ENCODE measurements at regions not wholly inside any gene's neighbourhood (a gene's known extent, or its start where the extent isn't known, plus 50 kb on each side); places are given as distances from the start of the nearest gene placed in this dataset.
A peak's percentile ranks its signal among the peaks of the same experiment; 100 is the strongest.

DNA sequence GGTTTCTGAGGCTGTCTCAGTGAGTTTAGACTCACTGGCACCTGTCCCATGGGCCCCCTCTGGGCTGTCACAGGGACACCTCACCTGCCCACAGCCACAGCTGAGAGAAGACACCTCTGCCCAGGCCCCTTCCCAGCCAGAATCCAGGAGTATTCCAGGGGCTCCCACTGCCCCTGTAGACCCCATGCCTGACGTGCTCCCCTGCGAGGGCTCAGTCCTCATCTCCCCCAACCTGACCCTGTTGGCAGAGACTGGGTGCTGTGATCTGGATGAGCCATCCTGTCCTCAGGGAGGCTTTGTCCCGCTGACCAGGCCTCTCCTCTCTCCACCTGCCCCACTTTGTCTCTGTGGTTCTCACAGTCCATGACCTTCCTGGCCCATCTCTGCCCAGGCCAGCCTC, 89.4 kb downstream of the DHRS2 start:
- H3K4me3 Mint-ChIP-seq, result no peak overlapping the region
- H3K9me3 Mint-ChIP-seq, result peaks cover 0 to 3% (median 0%) of the 10 kb centered on the region in 11 donors
- no peaks in the 10 kb centered on the region for H3K4me1 ChIP-seq (ENCODE audit: control insufficient read depth in 2 of 2, insufficient read depth in 2 of 2, low read length in 2 of 2)
- CTCF ChIA-PET, result no interaction called here
- H3K27ac Mint-ChIP-seq, result no peak overlapping the region
- H3K27me3 Mint-ChIP-seq, result peaks cover 0 to 11% (median 2%) of the 10 kb centered on the region in 5 donors
- H3K36me3 ChIP-seq (ENCODE audit: control insufficient read depth in 2 of 3, insufficient read depth in 3 of 3, low read length in 3 of 3), result no peaks in the 10 kb centered on the region
- no peak overlapping the region for H3K27ac ChIP-seq (ENCODE audit: low read depth, low read length)
- POLR2A ChIA-PET, result no interaction called here
- no peaks in the 10 kb centered on the region for H3K4me1 Mint-ChIP-seq
- H3K27me3 ChIP-seq (ENCODE audit: control insufficient read depth in 2 of 2, insufficient read depth in 2 of 2, low read length in 2 of 2), result no peaks in the 10 kb centered on the region
- ATAC-seq, result no peak
- H3K36me3 Mint-ChIP-seq, result no peaks in the 10 kb centered on the region
- intact Hi-C loops (cut with micrococcal nuclease), result loop anchor here in 1 of 2 donors (5.0 kb wide), 1 partner anchor 227 kb away; the partner anchor contains the start of gene DHRS4
- no peak for DNase-seq
- H3K9me3 ChIP-seq (ENCODE audit: control insufficient read depth in 2 of 3, low read length in 3 of 3), result no peaks in the 10 kb centered on the region
- H3K4me3 ChIP-seq (ENCODE audit: low read length), result no peak overlapping the region

DNA sequence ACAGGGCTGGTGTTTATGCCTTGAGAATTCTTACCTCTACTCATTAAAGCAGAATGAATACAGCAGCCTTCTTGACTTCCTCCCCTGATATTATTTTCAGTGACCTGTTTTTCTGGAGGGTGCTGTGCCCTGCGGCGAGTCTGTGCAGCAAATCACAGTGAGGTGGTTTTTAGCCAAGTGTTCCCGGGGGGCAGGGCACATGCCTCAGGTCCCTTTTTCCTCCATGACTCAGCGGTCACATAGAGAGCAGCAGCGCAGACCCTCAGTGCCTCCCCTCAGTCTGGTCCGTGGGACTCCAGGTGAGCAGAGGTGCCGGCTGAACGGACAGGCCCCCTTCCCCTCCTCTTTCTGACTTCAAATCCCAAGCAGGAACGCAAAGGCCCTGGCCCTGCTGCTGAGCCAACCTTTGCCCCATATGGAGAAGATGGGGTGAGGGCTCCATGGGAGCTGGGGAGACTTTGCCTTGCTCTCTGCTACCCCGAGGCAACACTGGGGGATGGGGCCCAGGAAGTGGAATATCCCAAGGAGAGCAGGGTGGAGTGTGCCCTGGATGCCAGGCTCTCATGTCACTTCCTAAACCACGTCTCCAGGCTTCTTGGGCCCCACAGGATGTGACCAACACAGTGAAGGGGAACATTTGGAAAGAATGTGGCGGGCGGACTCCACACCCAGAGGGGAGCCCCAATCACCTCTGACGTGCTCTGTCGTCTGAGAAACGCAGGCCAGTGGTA, 90.0 kb downstream of the DHRS2 start:
- no peaks in the 10 kb centered on the region for H3K36me3 ChIP-seq (ENCODE audit: control insufficient read depth in 2 of 3, insufficient read depth in 3 of 3, low read length in 3 of 3)
- no peak for ATAC-seq
- H3K9me3 ChIP-seq (ENCODE audit: control insufficient read depth in 2 of 3, low read length in 3 of 3), result no peaks in the 10 kb centered on the region
- no peak overlapping the region for H3K4me3 ChIP-seq (ENCODE audit: low read length)
- ChIA-PET POLR2A (no interaction called here), CTCF (no interaction called here)
- Mint-ChIP-seq H3K27me3 (peaks cover 0 to 11% (median 8%) of the 10 kb centered on the region in 5 donors), H3K36me3 (no peaks in the 10 kb centered on the region), H3K27ac (no peak overlapping the region), H3K9me3 (no peaks in the 10 kb centered on the region), H3K4me1 (no peaks in the 10 kb centered on the region), H3K4me3 (no peak overlapping the region)
- H3K27ac ChIP-seq (ENCODE audit: low read depth, low read length), result no peak overlapping the region
- no peaks in the 10 kb centered on the region for H3K4me1 ChIP-seq (ENCODE audit: control insufficient read depth in 2 of 2, insufficient read depth in 2 of 2, low read length in 2 of 2)
- intact Hi-C loops (cut with micrococcal nuclease), result loop anchor here (2.0 to 5.0 kb wide), 2 partner anchors 205 to 226 kb away; partner anchors contain the start of gene DHRS4 (in 1 of the 2)
- H3K27me3 ChIP-seq (ENCODE audit: control insufficient read depth in 2 of 2, insufficient read depth in 2 of 2, low read length in 2 of 2), result no peaks in the 10 kb centered on the region
- no peak for DNase-seq

DNA sequence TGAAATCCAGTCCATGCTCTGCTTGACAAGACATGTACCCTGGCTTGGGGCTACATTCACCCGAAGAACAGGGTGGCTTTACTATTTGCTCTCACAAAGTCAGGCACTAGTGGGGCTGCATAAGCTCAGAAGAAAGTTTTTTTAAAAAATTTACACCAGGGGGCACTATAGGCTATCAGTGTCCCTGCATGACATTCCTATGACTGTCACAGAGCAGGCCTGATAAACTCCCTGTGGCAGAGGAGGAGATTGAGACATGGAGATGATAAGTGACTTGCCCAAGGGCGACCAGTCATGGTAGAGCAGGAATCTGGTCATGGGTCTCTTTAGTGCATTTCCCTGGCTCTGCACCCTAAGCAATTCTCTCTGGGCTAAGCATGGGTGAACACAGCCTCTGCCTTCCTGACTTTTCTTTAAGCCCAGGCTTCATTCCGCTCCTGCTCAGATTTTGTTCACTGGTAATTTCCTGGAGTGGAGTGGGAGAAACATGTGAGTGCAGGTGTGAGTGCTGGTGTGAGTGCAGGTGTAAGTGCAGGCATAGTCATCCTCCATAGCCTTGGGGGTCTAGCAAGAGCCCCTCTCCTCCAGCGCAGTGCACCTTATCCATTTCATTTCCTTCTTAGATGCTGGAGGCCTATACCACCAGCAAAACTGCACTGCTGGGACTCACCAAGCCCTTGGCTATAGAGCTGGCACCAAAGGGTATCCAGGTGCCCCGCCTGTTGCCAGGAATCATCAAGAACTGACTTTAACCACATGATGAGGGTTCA, 91.6 kb downstream of the DHRS2 start:
- no peaks in the 10 kb centered on the region for H3K36me3 ChIP-seq (ENCODE audit: control insufficient read depth in 2 of 3, insufficient read depth in 3 of 3, low read length in 3 of 3)
- Mint-ChIP-seq H3K27me3 (peaks cover 0 to 20% (median 10%) of the 10 kb centered on the region in 5 donors), H3K36me3 (no peaks in the 10 kb centered on the region), H3K27ac (no peak overlapping the region), H3K4me1 (no peaks in the 10 kb centered on the region), H3K4me3 (no peak overlapping the region), H3K9me3 (no peaks in the 10 kb centered on the region)
- ChIA-PET POLR2A (no interaction called here), CTCF (no interaction called here)
- DNase-seq, result peak in 1 of 9 donors; percentile 9
- H3K4me1 ChIP-seq (ENCODE audit: control insufficient read depth in 2 of 2, insufficient read depth in 2 of 2, low read length in 2 of 2), result no peaks in the 10 kb centered on the region
- no peaks in the 10 kb centered on the region for H3K9me3 ChIP-seq (ENCODE audit: control insufficient read depth in 2 of 3, low read length in 3 of 3)
- H3K4me3 ChIP-seq (ENCODE audit: low read length), result no peak overlapping the region
- no peaks in the 10 kb centered on the region for H3K27me3 ChIP-seq (ENCODE audit: control insufficient read depth in 2 of 2, insufficient read depth in 2 of 2, low read length in 2 of 2)
- peak; percentile 50 for ATAC-seq
- H3K27ac ChIP-seq (ENCODE audit: low read depth, low read length), result no peak overlapping the region
- intact Hi-C loops (cut with micrococcal nuclease), result loop anchor here (2.0 to 5.0 kb wide), 2 partner anchors 203 to 225 kb away; partner anchors contain the start of gene DHRS4 (in 1 of the 2)

DNA sequence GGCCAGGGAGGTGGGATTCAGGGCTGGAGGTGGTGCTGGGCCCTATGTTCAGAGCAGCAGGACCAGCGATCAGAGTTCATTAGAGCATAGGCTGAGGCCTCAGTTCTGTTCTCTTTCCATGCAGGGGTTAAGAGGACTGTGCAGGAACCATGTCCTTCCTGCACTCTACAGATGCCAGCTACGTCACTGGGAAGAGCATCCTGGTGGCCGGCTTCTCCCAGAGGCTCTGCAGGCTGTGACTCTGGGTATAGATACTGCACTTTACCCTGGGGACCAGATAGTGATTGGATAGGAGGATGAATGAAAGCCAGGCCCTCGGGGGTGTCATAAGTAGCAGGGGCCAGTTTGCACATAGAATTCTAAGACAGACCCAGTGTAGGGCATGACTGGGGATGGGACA, 92.6 kb downstream of the DHRS2 start:
- Histone ChIP-seq H3K36me3 (ENCODE audit: control insufficient read depth in 2 of 3, insufficient read depth in 3 of 3, low read length in 3 of 3) (no peaks in the 10 kb centered on the region), H3K4me1 (ENCODE audit: control insufficient read depth in 2 of 2, insufficient read depth in 2 of 2, low read length in 2 of 2) (no peaks in the 10 kb centered on the region), H3K27ac (ENCODE audit: low read depth, low read length) (no peak overlapping the region), H3K4me3 (ENCODE audit: low read length) (no peak overlapping the region), H3K27me3 (ENCODE audit: control insufficient read depth in 2 of 2, insufficient read depth in 2 of 2, low read length in 2 of 2) (no peaks in the 10 kb centered on the region), H3K9me3 (ENCODE audit: control insufficient read depth in 2 of 3, low read length in 3 of 3) (no peaks in the 10 kb centered on the region)
- ATAC-seq (no peak), DNase-seq (no peak)
- Mint-ChIP-seq H3K36me3 (no peaks in the 10 kb centered on the region), H3K4me3 (no peak overlapping the region), H3K9me3 (no peaks in the 10 kb centered on the region), H3K27me3 (peaks cover 0 to 30% (median 20%) of the 10 kb centered on the region in 5 donors), H3K4me1 (no peaks in the 10 kb centered on the region), H3K27ac (no peak overlapping the region)
- intact Hi-C loops (cut with micrococcal nuclease), result loop anchor here in 1 of 2 donors (5.0 kb wide), 1 partner anchor 224 kb away; the partner anchor contains the start of gene DHRS4
- CTCF ChIA-PET, result interaction anchor here (0.6 kb wide), 1 partner anchor 95 kb away, joined by 4 read pairs; no protein-coding TSS in a partner anchor
- POLR2A ChIA-PET, result no interaction called here

DNA sequence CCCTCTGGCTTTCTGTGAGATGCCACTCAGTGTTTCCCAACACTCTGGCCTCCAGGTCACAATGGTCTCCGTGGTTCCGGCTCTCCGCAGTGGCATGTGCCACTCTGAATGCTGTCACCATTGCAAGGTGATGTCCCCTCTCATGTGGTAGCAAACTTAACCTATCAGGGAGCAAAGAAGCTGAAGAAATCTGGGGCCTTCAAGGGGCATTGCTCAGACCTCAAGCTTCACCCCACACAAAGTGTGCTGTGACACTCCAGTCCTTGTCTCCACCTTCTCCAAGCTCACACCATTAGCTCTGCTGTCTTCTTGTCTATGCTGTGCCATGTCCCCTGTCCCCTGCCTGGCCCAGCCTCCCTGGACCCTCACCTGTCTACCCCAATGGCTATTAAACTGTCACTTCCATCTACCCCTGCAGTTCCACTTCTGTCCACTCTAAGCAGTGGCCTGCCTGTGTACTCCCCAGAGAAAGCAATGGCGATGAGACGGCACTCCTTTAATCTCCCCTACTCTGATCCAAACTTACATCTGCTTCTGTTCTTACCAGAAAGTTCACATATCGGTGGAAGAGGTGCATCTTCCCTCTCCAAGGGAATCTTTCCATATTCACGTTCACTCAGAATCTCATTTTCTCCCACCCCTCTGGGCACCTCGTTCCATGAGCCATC, 93.7 kb downstream of the DHRS2 start:
- no peaks in the 10 kb centered on the region for H3K9me3 ChIP-seq (ENCODE audit: control insufficient read depth in 2 of 3, low read length in 3 of 3)
- no peak overlapping the region for H3K27ac ChIP-seq (ENCODE audit: low read depth, low read length)
- H3K36me3 Mint-ChIP-seq, result no peaks in the 10 kb centered on the region
- peaks cover 0 to 8% (median under 1%) of the 10 kb centered on the region in 11 donors for H3K9me3 Mint-ChIP-seq
- no peak overlapping the region for H3K4me3 Mint-ChIP-seq
- no peak overlapping the region for H3K4me3 ChIP-seq (ENCODE audit: low read length)
- intact Hi-C loops (cut with micrococcal nuclease), result loop anchor here in 1 of 2 donors (5.0 kb wide), 1 partner anchor 222 kb away; the partner anchor contains the start of gene DHRS4
- no peak for DNase-seq
- no peaks in the 10 kb centered on the region for H3K4me1 Mint-ChIP-seq
- H3K4me1 ChIP-seq (ENCODE audit: control insufficient read depth in 2 of 2, insufficient read depth in 2 of 2, low read length in 2 of 2), result no peaks in the 10 kb centered on the region
- H3K36me3 ChIP-seq (ENCODE audit: control insufficient read depth in 2 of 3, insufficient read depth in 3 of 3, low read length in 3 of 3), result no peaks in the 10 kb centered on the region
- peaks cover 0 to 38% (median 24%) of the 10 kb centered on the region in 5 donors for H3K27me3 Mint-ChIP-seq
- ChIA-PET POLR2A (no interaction called here), CTCF (no interaction called here)
- H3K27me3 ChIP-seq (ENCODE audit: control insufficient read depth in 2 of 2, insufficient read depth in 2 of 2, low read length in 2 of 2), result no peaks in the 10 kb centered on the region
- no peak overlapping the region for H3K27ac Mint-ChIP-seq
- no peak for ATAC-seq

DNA sequence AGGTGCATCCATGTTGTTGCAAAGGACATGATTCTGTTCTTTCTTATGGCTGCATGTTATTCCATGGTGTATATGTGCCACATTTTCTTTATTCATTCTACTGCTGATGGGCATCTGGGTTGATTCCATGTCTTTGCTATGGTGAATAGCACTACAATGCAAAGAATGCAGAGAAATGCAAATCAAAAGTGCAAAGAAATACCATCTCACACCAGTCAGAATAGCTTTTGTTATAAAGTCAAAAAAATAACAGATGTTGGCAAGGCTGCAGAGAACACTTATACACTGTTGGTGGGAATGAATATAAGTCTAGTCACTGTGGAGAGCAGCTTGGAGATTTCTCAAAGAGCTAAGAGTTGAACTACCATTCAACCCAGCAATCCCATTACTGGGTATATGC, 99.2 kb downstream of the DHRS2 start:
- no peaks in the 10 kb centered on the region for H3K27me3 ChIP-seq (ENCODE audit: control insufficient read depth in 2 of 2, insufficient read depth in 2 of 2, low read length in 2 of 2)
- intact Hi-C loops (cut with micrococcal nuclease), result no loop called here
- peaks cover 0 to 6% (median 0%) of the 10 kb centered on the region in 5 donors for H3K36me3 Mint-ChIP-seq
- H3K27me3 Mint-ChIP-seq, result peaks cover 2 to 42% (median 22%) of the 10 kb centered on the region in 5 donors
- H3K27ac Mint-ChIP-seq, result no peak overlapping the region
- DNase-seq (no peak), ATAC-seq (no peak)
- H3K9me3 Mint-ChIP-seq, result peaks cover 0 to 43% (median 15%) of the 10 kb centered on the region in 11 donors
- no peaks in the 10 kb centered on the region for H3K4me1 ChIP-seq (ENCODE audit: control insufficient read depth in 2 of 2, insufficient read depth in 2 of 2, low read length in 2 of 2)
- H3K4me1 Mint-ChIP-seq, result no peaks in the 10 kb centered on the region
- no peak overlapping the region for H3K4me3 ChIP-seq (ENCODE audit: low read length)
- H3K27ac ChIP-seq (ENCODE audit: low read depth, low read length), result no peak overlapping the region
- POLR2A ChIA-PET, result no interaction called here
- H3K36me3 ChIP-seq (ENCODE audit: control insufficient read depth in 2 of 3, insufficient read depth in 3 of 3, low read length in 3 of 3), result no peaks in the 10 kb centered on the region
- H3K4me3 Mint-ChIP-seq, result no peak overlapping the region
- peaks cover 0 to 5% (median 0%) of the 10 kb centered on the region in 3 experiments for H3K9me3 ChIP-seq (ENCODE audit: control insufficient read depth in 2 of 3, low read length in 3 of 3)
- CTCF ChIA-PET, result interaction anchor here (0.7 kb wide), 1 partner anchor 103 kb away, joined by 3 read pairs; no protein-coding TSS in a partner anchor

Measured in naive thymus-derived CD4-positive, alpha-beta T cell (primary cell).